NCI-H526 treated with DMSO at 0.1 percent for 48 hours (cell line): ENCODE measurements at regions not wholly inside any gene's neighbourhood (a gene's known extent, or its start where the extent isn't known, plus 50 kb on each side); places are given as distances from the start of the nearest gene placed in this dataset.
"Not testable (repeated sequence)": the region's sequence is repeated elsewhere in the genome, so short reads cannot be mapped to it uniquely, and the experiment has no call there.

Experiments
- DNase-seq: peaks from one replicate; lab custom pipeline; 2025; lab: John Stamatoyannopoulos, UW

GRCh38 chrX:43375136-43375535 lies 281.0 kb upstream of the MAOA start:
- DNase-seq, result no peak

DNA sequence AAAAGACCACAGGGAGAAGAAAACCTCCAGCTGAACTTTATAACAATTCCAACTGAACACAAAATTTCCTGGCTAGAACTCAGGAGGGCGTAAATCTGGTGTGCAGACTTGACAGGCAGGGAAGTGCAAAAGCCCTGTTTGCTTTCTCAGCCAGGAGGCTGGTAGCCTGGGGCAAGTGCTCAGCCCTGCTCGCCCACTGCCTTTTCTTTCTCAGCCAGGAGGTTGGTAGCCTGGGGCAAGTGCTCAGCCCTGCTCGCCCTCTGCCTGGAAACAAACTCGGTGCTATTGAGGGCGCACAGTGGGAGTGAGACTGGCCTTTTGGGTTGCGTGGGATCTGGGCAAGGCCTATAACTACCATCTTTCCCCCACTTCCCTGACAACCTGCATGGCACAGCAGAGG lies 275.4 kb upstream of the MAOA start:
- no peak for DNase-seq

DNA sequence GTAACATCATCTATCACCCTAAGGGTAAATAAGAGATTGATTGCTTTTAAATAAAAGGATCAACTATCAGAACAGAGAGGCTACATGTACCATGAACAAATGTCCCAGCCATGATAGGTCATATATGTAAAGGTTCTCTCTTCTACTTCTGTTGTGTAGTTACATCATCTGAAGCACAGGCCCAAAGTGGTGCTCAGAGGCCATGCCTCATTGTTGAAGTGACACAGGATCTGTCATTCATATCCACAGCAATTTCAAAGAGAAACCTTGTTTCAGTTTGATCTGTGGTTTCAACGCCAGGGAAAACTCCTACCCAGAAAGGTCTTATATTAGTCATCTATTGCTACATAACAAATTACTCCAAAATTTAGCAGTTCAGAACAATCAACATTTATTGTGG lies 269.2 kb upstream of the MAOA start:
- no peak for DNase-seq

- DNase-seq, result no peak
Measured at GRCh38 chrX:43405191-43405590, 250.9 kb upstream of the MAOA start.

DNA sequence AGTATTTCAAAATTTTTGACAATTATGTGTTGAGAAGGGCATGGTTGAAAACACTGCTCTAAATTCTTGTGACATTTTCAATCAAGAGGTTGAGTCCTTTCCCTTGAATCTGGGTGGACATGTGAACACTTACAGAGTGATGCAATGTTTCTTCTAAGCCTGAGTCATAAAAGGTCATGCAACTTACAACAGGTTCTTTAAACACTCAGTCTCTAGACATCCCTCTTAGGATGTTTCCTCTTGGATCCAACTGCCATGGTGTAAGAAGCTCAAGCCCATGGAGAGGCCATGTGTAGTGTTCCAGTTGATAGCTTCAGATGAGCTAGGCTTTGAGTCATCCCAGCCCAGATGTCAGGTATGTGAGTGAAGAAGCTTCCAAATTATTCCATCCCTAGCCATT lies 232.2 kb upstream of the MAOA start:
- no peak for DNase-seq

DNA sequence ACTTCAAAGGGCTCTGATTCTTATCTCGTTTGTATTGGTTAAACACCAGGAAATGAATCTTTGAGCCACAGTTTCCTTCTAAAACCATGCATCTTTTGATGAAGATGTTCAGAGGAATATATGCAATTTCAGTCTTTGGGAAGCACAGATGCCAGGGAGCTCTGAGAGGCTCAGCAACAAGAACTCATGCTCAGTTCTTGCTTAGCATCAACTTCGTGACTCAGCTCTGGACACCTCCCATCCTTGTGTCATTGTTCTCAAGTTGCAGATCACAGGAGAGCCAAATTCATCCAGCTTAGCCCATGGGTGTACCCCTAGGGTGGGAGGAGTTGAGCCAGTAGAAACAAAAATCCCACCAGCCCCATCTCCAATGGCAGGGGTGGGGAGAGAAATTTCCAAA lies 219.6 kb upstream of the MAOA start:
- DNase-seq, result no peak

GRCh38 chrX:43446752-43447151 lies 209.3 kb upstream of the MAOA start:
- no peak for DNase-seq

- no peak for DNase-seq
Measured at GRCh38 chrX:43448688-43449087, 207.4 kb upstream of the MAOA start.

DNA sequence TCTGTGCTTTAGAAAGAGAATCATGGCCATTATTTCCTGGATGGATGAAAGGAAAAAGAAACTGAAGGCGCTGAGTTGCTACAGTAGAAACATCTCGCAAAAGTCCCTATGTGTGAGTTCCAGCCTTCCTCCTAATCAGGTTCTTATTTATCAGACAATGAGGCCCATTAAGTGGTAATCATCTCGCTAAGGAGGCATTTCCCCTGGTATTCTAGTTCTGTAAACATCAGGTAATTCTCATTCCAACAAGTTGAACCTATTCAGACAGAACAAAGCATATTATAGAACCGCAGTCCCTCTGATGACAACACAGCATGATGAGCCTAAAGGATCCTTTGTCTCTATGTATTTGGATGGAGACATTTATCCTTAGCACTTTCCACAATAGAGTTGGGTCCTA lies 205.7 kb upstream of the MAOA start:
- no peak for DNase-seq

- not testable (repeated sequence) for DNase-seq
Measured at GRCh38 chrX:43451976-43452686, 204.0 kb upstream of the MAOA start.

GRCh38 chrX:43456063-43456462 lies 200.0 kb upstream of the MAOA start:
- DNase-seq, result no peak

GRCh38 chrX:43456906-43457305 lies 199.2 kb upstream of the MAOA start:
- DNase-seq, result no peak

DNA sequence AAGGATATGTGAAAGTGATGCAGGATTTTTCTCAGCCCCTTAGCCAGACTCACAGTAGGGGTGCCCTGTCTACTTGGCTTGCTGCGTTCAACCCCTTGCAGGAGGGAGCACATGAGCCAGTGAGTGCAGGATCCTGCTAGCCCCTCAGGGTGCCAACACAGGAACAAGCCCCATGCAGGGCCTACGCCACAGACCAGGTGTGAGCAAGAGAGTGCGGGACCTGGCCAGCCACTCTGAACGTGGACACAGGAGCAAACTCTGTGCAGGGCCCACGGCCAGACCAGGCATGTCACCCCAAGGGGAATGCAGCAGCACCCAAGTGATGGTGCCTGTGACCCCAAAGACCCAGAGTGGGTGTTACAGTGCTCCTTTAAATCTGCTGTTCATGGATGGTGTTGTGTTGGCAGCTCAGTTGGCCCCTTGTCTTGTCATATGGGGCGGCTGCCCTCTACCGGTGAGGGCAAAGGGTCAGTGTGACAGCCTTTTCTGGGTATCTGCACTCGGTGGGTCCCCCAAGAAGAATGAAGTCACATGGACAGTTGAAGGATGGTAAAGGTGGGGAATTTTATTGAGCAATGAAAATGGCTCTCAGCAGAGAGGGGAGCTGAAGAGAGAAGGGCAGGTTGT lies 188.4 kb upstream of the MAOA start:
- DNase-seq, result no peak

- no peak for DNase-seq
Measured at GRCh38 chrX:43469391-43470054, 186.6 kb upstream of the MAOA start.

GRCh38 chrX:43474321-43474720 lies 181.8 kb upstream of the MAOA start:
- no peak for DNase-seq

GRCh38 chrX:43479070-43479469 lies 177.0 kb upstream of the MAOA start:
- DNase-seq, result no peak

- no peak for DNase-seq
Measured at GRCh38 chrX:43479850-43480249, 176.2 kb upstream of the MAOA start.

DNA sequence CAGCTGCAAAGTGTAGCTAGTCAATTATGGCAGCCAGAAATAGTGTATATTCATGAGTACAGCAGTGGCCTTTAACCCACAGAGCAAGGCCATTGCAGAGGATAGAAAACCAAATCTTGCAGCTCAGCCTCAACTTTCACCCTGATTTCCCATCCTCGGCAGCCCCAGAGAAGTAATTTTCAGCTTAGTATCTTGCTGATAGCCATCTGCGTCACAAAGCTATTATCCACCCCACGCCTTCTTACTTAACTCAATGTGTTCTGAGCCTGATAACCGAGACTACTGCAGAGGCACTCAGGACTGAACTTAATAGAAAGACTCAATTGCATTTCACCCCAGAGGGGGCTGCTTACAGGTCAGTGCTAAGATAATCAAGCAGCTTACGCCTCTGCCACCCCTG lies 174.5 kb upstream of the MAOA start:
- no peak for DNase-seq

- no peak for DNase-seq
Measured at GRCh38 chrX:43493756-43494155, 162.3 kb upstream of the MAOA start.

- DNase-seq, result no peak
Measured at GRCh38 chrX:43500246-43500645, 155.9 kb upstream of the MAOA start.

- no peak for DNase-seq
Measured at GRCh38 chrX:43500996-43501694, 155.0 kb upstream of the MAOA start.

GRCh38 chrX:43504394-43504793 lies 151.7 kb upstream of the MAOA start:
- no peak for DNase-seq

GRCh38 chrX:43505769-43506168 lies 150.3 kb upstream of the MAOA start:
- no peak for DNase-seq
